ENCODE measurements at regions not wholly inside any gene's neighbourhood (a gene's known extent, or its start where the extent isn't known, plus 50 kb on each side); places are given as distances from the start of the nearest gene placed in this dataset.

- TF ChIP-seq CTCF (IDR thresholded peaks at IDR 0.05): no peak
- Histone ChIP-seq H3K36me3 (no peaks in the 10 kb centered on the region), H3K27me3 (no peaks in the 10 kb centered on the region), H3K4me3 (no peak overlapping the region), H3K27ac (peak overlapping the region; percentile 67 to 85), H3K4me1 (peaks cover 0 to 10% of the 10 kb centered on the region in 2 donors), H3K9me3 (peaks cover 0 to 11% of the 10 kb centered on the region in 2 donors)
- no peak for DNase-seq (ENCODE audit: low spot score)
Observed at GRCh38 chr12:97757481-97758193, 295.0 kb downstream of the RMST start.

GRCh38 chr12:97758194-97758501 lies 295.5 kb downstream of the RMST start:
- DNase-seq (ENCODE audit: low spot score): no peak
- Histone ChIP-seq H3K4me3 (no peak overlapping the region), H3K9me3 (peaks cover 0 to 12% of the 10 kb centered on the region in 2 donors), H3K27ac (peak overlapping the region; percentile 67 to 85), H3K36me3 (no peaks in the 10 kb centered on the region), H3K27me3 (no peaks in the 10 kb centered on the region), H3K4me1 (peaks cover 0 to 10% of the 10 kb centered on the region in 2 donors)
- no peak for TF ChIP-seq CTCF (IDR thresholded peaks at IDR 0.05)

- no peak overlapping the region for H3K4me3 ChIP-seq
- TF ChIP-seq CTCF (IDR thresholded peaks at IDR 0.05): no peak
- H3K27ac ChIP-seq: peak overlapping the region; percentile 67 to 85
- H3K9me3 ChIP-seq: peaks cover 0 to 12% of the 10 kb centered on the region in 2 donors
- H3K4me1 ChIP-seq: peaks cover 0 to 10% of the 10 kb centered on the region in 2 donors
- H3K36me3 ChIP-seq: no peaks in the 10 kb centered on the region
- H3K27me3 ChIP-seq: no peaks in the 10 kb centered on the region
- DNase-seq (ENCODE audit: low spot score): no peak
Observed at GRCh38 chr12:97758586-97758985, 296.0 kb downstream of the RMST start.

GRCh38 chr12:97760601-97761000 lies 298.0 kb downstream of the RMST start:
- H3K27me3 ChIP-seq: no peaks in the 10 kb centered on the region
- DNase-seq (ENCODE audit: low spot score): no peak
- TF ChIP-seq CTCF (IDR thresholded peaks at IDR 0.05): no peak
- peaks cover 0 to 12% of the 10 kb centered on the region in 2 donors for H3K9me3 ChIP-seq
- peak overlapping the region; percentile 43 to 85 for H3K27ac ChIP-seq
- H3K36me3 ChIP-seq: no peaks in the 10 kb centered on the region
- peaks cover 0 to 10% of the 10 kb centered on the region in 2 donors for H3K4me1 ChIP-seq
- H3K4me3 ChIP-seq: no peak overlapping the region

- no peaks in the 10 kb centered on the region for H3K36me3 ChIP-seq
- no peak for TF ChIP-seq CTCF (IDR thresholded peaks at IDR 0.05)
- H3K4me1 ChIP-seq: peaks cover 0 to 2% of the 10 kb centered on the region in 2 donors
- no peak overlapping the region for H3K27ac ChIP-seq
- no peak overlapping the region for H3K4me3 ChIP-seq
- no peak for DNase-seq (ENCODE audit: low spot score)
- no peaks in the 10 kb centered on the region for H3K27me3 ChIP-seq
- H3K9me3 ChIP-seq: peaks cover 0 to 12% of the 10 kb centered on the region in 2 donors
Observed at GRCh38 chr12:97763113-97763512, 300.5 kb downstream of the RMST start.

GRCh38 chr12:97764700-97765099 lies 302.1 kb downstream of the RMST start:
- Histone ChIP-seq H3K4me1 (no peaks in the 10 kb centered on the region), H3K27me3 (no peaks in the 10 kb centered on the region), H3K4me3 (no peak overlapping the region), H3K36me3 (no peaks in the 10 kb centered on the region), H3K9me3 (peaks cover 0 to 12% of the 10 kb centered on the region in 2 donors), H3K27ac (no peak overlapping the region)
- no peak for TF ChIP-seq CTCF (IDR thresholded peaks at IDR 0.05)
- DNase-seq (ENCODE audit: low spot score): no peak

Measured in right atrium auricular region (tissue), 2 donors.